Endothelial cell of umbilical vein (primary cell): ENCODE measurements at regions not wholly inside any gene's neighbourhood (a gene's known extent, or its start where the extent isn't known, plus 50 kb on each side); places are given as distances from the start of the nearest gene placed in this dataset.

Experiments used
- BruUV-seq: library from RNA; stranded (reverse); fragments of 400-500 nt; replicated peaks from 2 replicates; lab custom pipeline; 2021; lab: Mats Ljungman, UMichigan
- CTCF ChIA-PET: fragments of 300-600, 350-600 bp; sonication (Branson Sonifier 250); formaldehyde crosslinking; loops from one replicate; lab custom pipeline; 2021; ENCODE audit warnings: antibody characterized with exemption, inconsistent platforms; lab: Charles Lee
- POLR2A ChIA-PET: fragments of 300-600, 350-600 bp; sonication (Branson Sonifier 250); formaldehyde crosslinking; loops from one replicate; lab custom pipeline; 2021; ENCODE audit warnings: antibody characterized with exemption, inconsistent platforms; lab: Charles Lee
- DNase-seq: peaks from one replicate; pipeline ENCODE4 v3.0.0-alpha.2; 2011; ENCODE audit warnings: low read depth, low spot score
- FAIRE-seq: peaks from 2 replicates; lab custom pipeline; 2011; peaks lifted over from hg19 to GRCh38; lab: Jason Lieb, UNC
- H2AFZ ChIP-seq: 2 replicates; pipeline ENCODE4 v1.6.0; 2012; ENCODE audit warnings: low read depth, low read length, control low read depth, inconsistent platforms
- H3K27ac ChIP-seq: 2 replicates; pipeline ENCODE4 v1.5.1; 2011; ENCODE audit warnings: low read depth, mild to moderate bottlenecking, control low read depth, low read length, moderate library complexity; ENCODE audit not compliant: insufficient read depth
- H3K27me3 ChIP-seq, 2 experiments: 2 replicates each; pipeline versions ENCODE4 v1.6.0 to v1.6.1; 2011; ENCODE audit warnings: low read length in 2 of 2, mixed read lengths in 1 of 2; ENCODE audit not compliant: control insufficient read depth in 2 of 2, insufficient read depth in 2 of 2
- H3K36me3 ChIP-seq, 2 experiments: 2 replicates in 1 of 2; 3 replicates in 1 of 2; pipeline ENCODE4 v1.5.1; 2011; ENCODE audit warnings: low read length in 2 of 2, mild to moderate bottlenecking in 1 of 2, moderate library complexity in 1 of 2; ENCODE audit not compliant: control insufficient read depth in 2 of 2, insufficient read depth in 2 of 2; ENCODE audit errors: extremely low read depth in 1 of 2
- H3K4me1 ChIP-seq: 3 replicates; pipeline ENCODE4 v1.5.1; 2011; ENCODE audit warnings: mild to moderate bottlenecking, low read length; ENCODE audit not compliant: control insufficient read depth, insufficient read depth; ENCODE audit errors: extremely low read depth
- H3K4me2 ChIP-seq: 2 replicates; pipeline ENCODE4 v1.6.1; 2011; ENCODE audit warnings: low read length, control low read depth, mixed read lengths; ENCODE audit not compliant: insufficient read depth
- H3K4me3 ChIP-seq, 3 experiments: fragments of 200-600 bp in 1 of 3; sonication (generic), shearing (Covaris generic) in 1 of 3; replicated peaks in 1 of 3; 2 replicates each; pipeline ENCODE4 v1.5.1; 2011 to 2016; ENCODE audit warnings: control low read depth in 3 of 3, low read length in 3 of 3, mild to moderate bottlenecking in 2 of 3, inconsistent platforms in 1 of 3, low read depth in 1 of 3, moderate library complexity in 1 of 3; ENCODE audit not compliant: insufficient read depth in 1 of 3
- H3K79me2 ChIP-seq: 2 replicates; pipeline ENCODE4 v1.6.0; 2012; ENCODE audit warnings: low read length, inconsistent platforms; ENCODE audit not compliant: control insufficient read depth, insufficient read depth
- H3K9ac ChIP-seq: replicated peaks from 2 replicates; pipeline ENCODE3; 2011; ENCODE audit warnings: low read length, control low read depth; ENCODE audit not compliant: insufficient read depth; ENCODE audit errors: extremely low read depth
- H3K9me1 ChIP-seq: replicated peaks from 3 replicates; pipeline ENCODE4 v1.6.0; 2011; ENCODE audit warnings: mild to moderate bottlenecking, low read length; ENCODE audit not compliant: control insufficient read depth, insufficient read depth; ENCODE audit errors: extremely low read depth
- H3K9me3 ChIP-seq: replicated peaks from 2 replicates; pipeline ENCODE4 v1.5.1; 2012; ENCODE audit warnings: low read length, inconsistent platforms; ENCODE audit not compliant: control insufficient read depth, insufficient read depth
- H4K20me1 ChIP-seq: replicated peaks from 2 replicates; pipeline ENCODE3; 2011; ENCODE audit warnings: mild to moderate bottlenecking, low read length; ENCODE audit not compliant: control insufficient read depth, insufficient read depth; ENCODE audit errors: extremely low read depth
- CTCF ChIP-seq, 2 donors: IDR thresholded peaks; 1 replicate in 1 of 2; 2 replicates in 1 of 2; pipeline ENCODE4 v1.5.1; 2011; ENCODE audit warnings: low read length in 2 of 2, mild to moderate bottlenecking in 2 of 2, moderate library complexity in 2 of 2, control low read depth in 1 of 2, inconsistent platforms in 1 of 2, low read depth in 1 of 2; ENCODE audit not compliant: insufficient read depth in 1 of 2; ENCODE audit errors: extremely low read depth in 1 of 2
- EZH2 ChIP-seq: IDR thresholded peaks from 2 replicates; pipeline ENCODE4 v1.6.1; 2012; ENCODE audit warnings: borderline replicate concordance, low read depth, mild to moderate bottlenecking, moderate library complexity, low read length, inconsistent platforms; ENCODE audit not compliant: severe bottlenecking
- FOS ChIP-seq: IDR thresholded peaks from 2 replicates; pipeline ENCODE4 v1.6.1; 2011; ENCODE audit warnings: mild to moderate bottlenecking, low read length, moderate library complexity, borderline replicate concordance; ENCODE audit not compliant: insufficient read depth
- GATA2 ChIP-seq: IDR thresholded peaks from 2 replicates; pipeline ENCODE4 v1.7.0; 2011; ENCODE audit warnings: low read depth, mild to moderate bottlenecking, moderate library complexity, mixed read lengths, low read length; ENCODE audit not compliant: insufficient read length, insufficient read depth
- JUN ChIP-seq: IDR thresholded peaks from 2 replicates; pipeline ENCODE4 v1.6.1; 2011; ENCODE audit warnings: borderline replicate concordance, low read depth; ENCODE audit not compliant: insufficient read length, insufficient read depth
- MAX ChIP-seq: IDR thresholded peaks from 2 replicates; pipeline ENCODE4 v1.6.1; 2011; ENCODE audit not compliant: insufficient read depth, insufficient read length
- MYC ChIP-seq: IDR thresholded peaks from one replicate; pipeline ENCODE4 v1.6.1; 2011; ENCODE audit warnings: mild to moderate bottlenecking, low read depth, low read length
- POLR2A ChIP-seq: IDR thresholded peaks from 2 replicates; pipeline ENCODE4 v1.6.1; 2012; ENCODE audit warnings: low read depth, mild to moderate bottlenecking, control low read depth, low read length
- POLR2AphosphoS5 ChIP-seq: IDR thresholded peaks from 2 replicates; pipeline ENCODE4 v1.6.1; 2012; ENCODE audit warnings: low read depth, mild to moderate bottlenecking, control low read depth, low read length, moderate library complexity; ENCODE audit not compliant: insufficient read depth
- dilution Hi-C: fragments of 300-500 bp; cut with MboI; formaldehyde crosslinking; loops from one replicate; pipeline ENCODE4 v1.15.0; 2019; ENCODE audit warnings: low sequenced_read_pairs; ENCODE audit not compliant: extremely low pct_ligation_motif_present
- intact Hi-C: fragments of 100-400 bp; cut with micrococcal nuclease; formaldehyde crosslinking; loops from one replicate; pipeline ENCODE4 v1.10.0; 2022

GRCh38 chr17:73924909-73925186 lies 278.6 kb upstream of the RPL38 start:
- BruUV-seq: no TSS peak
- FAIRE-seq (no peak), DNase-seq (no peak)
- Histone ChIP-seq H3K9ac (no peak overlapping the region), H2AFZ (no peak overlapping the region), H3K9me3 (no peaks in the 10 kb centered on the region), H3K9me1 (no peaks in the 10 kb centered on the region), H3K27me3 (no peaks in the 10 kb centered on the region), H3K4me3 (no peak overlapping the region), H4K20me1 (no peaks in the 10 kb centered on the region), H3K36me3 (no peaks in the 10 kb centered on the region), H3K27ac (no peak overlapping the region), H3K4me1 (no peaks in the 10 kb centered on the region), H3K4me2 (no peak overlapping the region), H3K79me2 (no peaks in the 10 kb centered on the region)
- no peak for TF ChIP-seq POLR2AphosphoS5
- no peak for TF ChIP-seq MAX
- TF ChIP-seq GATA2: no peak
- no peak for TF ChIP-seq MYC
- no peak for TF ChIP-seq EZH2
- no peak for TF ChIP-seq CTCF (IDR thresholded peaks at IDR 0.05; ENCODE audit: extremely low read depth in 1 of 2, insufficient read depth in 1 of 2, low read depth in 1 of 2, low read length in 2 of 2)
- no peak for TF ChIP-seq FOS
- no peak for TF ChIP-seq POLR2A
- no peak for TF ChIP-seq JUN
- ChIA-PET POLR2A (no interaction called here), CTCF (no interaction called here)
- dilution Hi-C loops (no loop called here), intact Hi-C loops (no loop called here)
